ENCODE measurements at regions not wholly inside any gene's neighbourhood (a gene's known extent, or its start where the extent isn't known, plus 50 kb on each side); places are given as distances from the start of the nearest gene placed in this dataset.

GRCh38 chr19:42652021-42652420 is 57.3 kb upstream of the CEACAM8 start:
- no peak overlapping the region for H3K4me3 ChIP-seq (ENCODE audit: low read depth, low read length)
- CTCF ChIA-PET, result interaction anchor here (1.9 to 2.0 kb wide), 2 partner anchors 17 to 19 kb away, joined by 4 to 8 read pairs; no protein-coding TSS in a partner anchor
- no peak for DNase-seq (ENCODE audit: low read depth, low spot score)
- POLR2A ChIA-PET, result no interaction called here
- TF ChIP-seq, protein P1, sequence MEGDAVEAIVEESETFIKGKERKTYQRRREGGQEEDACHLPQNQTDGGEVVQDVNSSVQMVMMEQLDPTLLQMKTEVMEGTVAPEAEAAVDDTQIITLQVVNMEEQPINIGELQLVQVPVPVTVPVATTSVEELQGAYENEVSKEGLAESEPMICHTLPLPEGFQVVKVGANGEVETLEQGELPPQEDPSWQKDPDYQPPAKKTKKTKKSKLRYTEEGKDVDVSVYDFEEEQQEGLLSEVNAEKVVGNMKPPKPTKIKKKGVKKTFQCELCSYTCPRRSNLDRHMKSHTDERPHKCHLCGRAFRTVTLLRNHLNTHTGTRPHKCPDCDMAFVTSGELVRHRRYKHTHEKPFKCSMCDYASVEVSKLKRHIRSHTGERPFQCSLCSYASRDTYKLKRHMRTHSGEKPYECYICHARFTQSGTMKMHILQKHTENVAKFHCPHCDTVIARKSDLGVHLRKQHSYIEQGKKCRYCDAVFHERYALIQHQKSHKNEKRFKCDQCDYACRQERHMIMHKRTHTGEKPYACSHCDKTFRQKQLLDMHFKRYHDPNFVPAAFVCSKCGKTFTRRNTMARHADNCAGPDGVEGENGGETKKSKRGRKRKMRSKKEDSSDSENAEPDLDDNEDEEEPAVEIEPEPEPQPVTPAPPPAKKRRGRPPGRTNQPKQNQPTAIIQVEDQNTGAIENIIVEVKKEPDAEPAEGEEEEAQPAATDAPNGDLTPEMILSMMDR (IDR thresholded peaks at IDR 0.05; ENCODE audit: insufficient read depth, low read length, missing control alignments), result no peak

Data from AG04449 (cell line).